Liver (tissue), 3 donors: ENCODE measurements at regions not wholly inside any gene's neighbourhood (a gene's known extent, or its start where the extent isn't known, plus 50 kb on each side); places are given as distances from the start of the nearest gene placed in this dataset.
"Not testable (repeated sequence)": the region's sequence is repeated elsewhere in the genome, so short reads cannot be mapped to it uniquely, and the experiment has no call there.

Experiments
- EGR1 ChIP-seq, 2 donors: IDR thresholded peaks; 2 replicates each; pipeline ENCODE4 v1.6.1; 2016 to 2018; ENCODE audit warnings: antibody characterized with exemption in 2 of 2, low read depth in 2 of 2
- GABPA ChIP-seq, 2 donors: IDR thresholded peaks in 1 of 2; conservative IDR thresholded peaks in 1 of 2; 2 replicates each; pipeline ENCODE4 v1.6.1; 2016; ENCODE audit warnings: antibody characterized with exemption in 2 of 2, mild to moderate bottlenecking in 1 of 2, moderate library complexity in 1 of 2
- JUND ChIP-seq, 2 donors: IDR thresholded peaks; 2 replicates each; pipeline ENCODE4 v1.6.1; 2016; ENCODE audit warnings: antibody characterized with exemption in 2 of 2
- RAD21 ChIP-seq, 2 donors: IDR thresholded peaks; 2 replicates each; pipeline ENCODE4 v1.6.1; 2016; ENCODE audit warnings: antibody characterized with exemption in 2 of 2, mild to moderate bottlenecking in 2 of 2
- RXRA ChIP-seq, 2 donors: IDR thresholded peaks; 2 replicates each; pipeline ENCODE4 v1.6.1; 2017 to 2018; ENCODE audit warnings: antibody characterized with exemption in 2 of 2, mild to moderate bottlenecking in 1 of 2
- YY1 ChIP-seq: IDR thresholded peaks from 2 replicates; pipeline ENCODE4 v1.6.1; 2016; ENCODE audit warnings: antibody characterized with exemption, mild to moderate bottlenecking
- TF ChIP-seq, protein P1 (sequence below): fragments of 150-350 bp; IDR thresholded peaks from 2 replicates; pipeline ENCODE4 v1.5.1; 2017; ENCODE audit warnings: improper control_type of control experiment, low read depth, low read length; ENCODE audit not compliant: missing input control
- TF ChIP-seq, protein P2 (sequence below): IDR thresholded peaks from 2 replicates; pipeline ENCODE4 v1.6.1; 2016; ENCODE audit warnings: antibody characterized with exemption
- TF ChIP-seq, protein P3 (sequence below): IDR thresholded peaks from 2 replicates; pipeline ENCODE4 v1.6.1; 2016; ENCODE audit warnings: antibody characterized with exemption, mild to moderate bottlenecking
- donor health status: healthy.
- donor health status: healthy.

DNA sequence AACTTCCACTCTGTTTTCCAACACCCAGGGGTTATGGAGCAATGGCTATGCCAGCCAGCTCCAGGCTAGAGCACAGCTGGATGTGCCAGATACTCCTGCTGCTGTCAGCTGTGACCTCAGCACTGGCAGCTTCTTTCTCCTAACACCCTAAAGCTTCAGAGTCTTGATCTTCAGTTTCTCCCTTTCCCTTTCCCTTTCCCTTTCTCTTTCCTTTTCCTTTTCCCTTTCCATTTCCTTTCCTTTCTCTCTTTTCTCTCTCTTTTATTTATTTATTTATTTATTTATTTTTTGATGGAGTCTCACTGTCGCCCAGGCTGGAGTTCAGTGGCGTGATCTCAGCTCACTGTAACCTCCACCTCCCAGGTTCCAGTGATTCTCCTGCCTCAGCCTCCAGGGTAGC lies 237.0 kb downstream of the ZNF37A start:
- TF ChIP-seq, protein P1, sequence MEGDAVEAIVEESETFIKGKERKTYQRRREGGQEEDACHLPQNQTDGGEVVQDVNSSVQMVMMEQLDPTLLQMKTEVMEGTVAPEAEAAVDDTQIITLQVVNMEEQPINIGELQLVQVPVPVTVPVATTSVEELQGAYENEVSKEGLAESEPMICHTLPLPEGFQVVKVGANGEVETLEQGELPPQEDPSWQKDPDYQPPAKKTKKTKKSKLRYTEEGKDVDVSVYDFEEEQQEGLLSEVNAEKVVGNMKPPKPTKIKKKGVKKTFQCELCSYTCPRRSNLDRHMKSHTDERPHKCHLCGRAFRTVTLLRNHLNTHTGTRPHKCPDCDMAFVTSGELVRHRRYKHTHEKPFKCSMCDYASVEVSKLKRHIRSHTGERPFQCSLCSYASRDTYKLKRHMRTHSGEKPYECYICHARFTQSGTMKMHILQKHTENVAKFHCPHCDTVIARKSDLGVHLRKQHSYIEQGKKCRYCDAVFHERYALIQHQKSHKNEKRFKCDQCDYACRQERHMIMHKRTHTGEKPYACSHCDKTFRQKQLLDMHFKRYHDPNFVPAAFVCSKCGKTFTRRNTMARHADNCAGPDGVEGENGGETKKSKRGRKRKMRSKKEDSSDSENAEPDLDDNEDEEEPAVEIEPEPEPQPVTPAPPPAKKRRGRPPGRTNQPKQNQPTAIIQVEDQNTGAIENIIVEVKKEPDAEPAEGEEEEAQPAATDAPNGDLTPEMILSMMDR = not testable (repeated sequence)
- TF ChIP-seq GABPA (IDR thresholded peaks at IDR 0.05 in 1 of 2, conservative IDR thresholded peaks at IDR 0.05 in 1 of 2); RAD21 (IDR thresholded peaks at IDR 0.05); JUND (IDR thresholded peaks at IDR 0.05); EGR1 (IDR thresholded peaks at IDR 0.05; ENCODE audit: low read depth in 2 of 2); YY1; RXRA (IDR thresholded peaks at IDR 0.05): not testable (repeated sequence)
- TF ChIP-seq, protein P2, sequence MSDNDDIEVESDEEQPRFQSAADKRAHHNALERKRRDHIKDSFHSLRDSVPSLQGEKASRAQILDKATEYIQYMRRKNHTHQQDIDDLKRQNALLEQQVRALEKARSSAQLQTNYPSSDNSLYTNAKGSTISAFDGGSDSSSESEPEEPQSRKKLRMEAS = not testable (repeated sequence)
- TF ChIP-seq, protein P3, sequence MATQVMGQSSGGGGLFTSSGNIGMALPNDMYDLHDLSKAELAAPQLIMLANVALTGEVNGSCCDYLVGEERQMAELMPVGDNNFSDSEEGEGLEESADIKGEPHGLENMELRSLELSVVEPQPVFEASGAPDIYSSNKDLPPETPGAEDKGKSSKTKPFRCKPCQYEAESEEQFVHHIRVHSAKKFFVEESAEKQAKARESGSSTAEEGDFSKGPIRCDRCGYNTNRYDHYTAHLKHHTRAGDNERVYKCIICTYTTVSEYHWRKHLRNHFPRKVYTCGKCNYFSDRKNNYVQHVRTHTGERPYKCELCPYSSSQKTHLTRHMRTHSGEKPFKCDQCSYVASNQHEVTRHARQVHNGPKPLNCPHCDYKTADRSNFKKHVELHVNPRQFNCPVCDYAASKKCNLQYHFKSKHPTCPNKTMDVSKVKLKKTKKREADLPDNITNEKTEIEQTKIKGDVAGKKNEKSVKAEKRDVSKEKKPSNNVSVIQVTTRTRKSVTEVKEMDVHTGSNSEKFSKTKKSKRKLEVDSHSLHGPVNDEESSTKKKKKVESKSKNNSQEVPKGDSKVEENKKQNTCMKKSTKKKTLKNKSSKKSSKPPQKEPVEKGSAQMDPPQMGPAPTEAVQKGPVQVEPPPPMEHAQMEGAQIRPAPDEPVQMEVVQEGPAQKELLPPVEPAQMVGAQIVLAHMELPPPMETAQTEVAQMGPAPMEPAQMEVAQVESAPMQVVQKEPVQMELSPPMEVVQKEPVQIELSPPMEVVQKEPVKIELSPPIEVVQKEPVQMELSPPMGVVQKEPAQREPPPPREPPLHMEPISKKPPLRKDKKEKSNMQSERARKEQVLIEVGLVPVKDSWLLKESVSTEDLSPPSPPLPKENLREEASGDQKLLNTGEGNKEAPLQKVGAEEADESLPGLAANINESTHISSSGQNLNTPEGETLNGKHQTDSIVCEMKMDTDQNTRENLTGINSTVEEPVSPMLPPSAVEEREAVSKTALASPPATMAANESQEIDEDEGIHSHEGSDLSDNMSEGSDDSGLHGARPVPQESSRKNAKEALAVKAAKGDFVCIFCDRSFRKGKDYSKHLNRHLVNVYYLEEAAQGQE = not testable (repeated sequence)
